IMR-90 (cell line): ENCODE measurements at regions not wholly inside any gene's neighbourhood (a gene's known extent, or its start where the extent isn't known, plus 50 kb on each side); places are given as distances from the start of the nearest gene placed in this dataset.

Experiments
- CEBPB ChIP-seq: IDR thresholded peaks from 2 replicates; pipeline ENCODE4 v1.6.1; 2012; ENCODE audit warnings: low read depth, low read length, improper control_type of control experiment
- MXI1 ChIP-seq: IDR thresholded peaks from 2 replicates; pipeline ENCODE4 v1.6.1; 2012; ENCODE audit warnings: low read depth, mild to moderate bottlenecking, low read length, moderate library complexity, borderline replicate concordance
- NFE2L2 ChIP-seq: fragments of 150-350 bp; IDR thresholded peaks from 2 replicates; pipeline ENCODE4 v1.6.1; 2016; ENCODE audit warnings: low read depth, mild to moderate bottlenecking, low read length
- POLR2A ChIP-seq: IDR thresholded peaks from 2 replicates; pipeline ENCODE4 v1.6.1; 2012; ENCODE audit warnings: mild to moderate bottlenecking, low read depth, low read length
- RAD21 ChIP-seq: IDR thresholded peaks from 2 replicates; pipeline ENCODE4 v1.6.1; 2012; ENCODE audit warnings: low read length, improper control_type of control experiment
- RCOR1 ChIP-seq: IDR thresholded peaks from 2 replicates; pipeline ENCODE4 v1.6.1; 2012; ENCODE audit warnings: mild to moderate bottlenecking, low read length, improper control_type of control experiment; ENCODE audit not compliant: insufficient replicate concordance
- TF ChIP-seq, protein P1 (sequence below): conservative IDR thresholded peaks from 2 replicates; pipeline ENCODE4 v1.5.1; 2012; ENCODE audit warnings: mild to moderate bottlenecking, low read depth, low read length, improper control_type of control experiment
- TF ChIP-seq, protein P2 (sequence below): fragments of 150-350 bp; IDR thresholded peaks from 2 replicates; pipeline ENCODE4 v1.6.1; 2017; ENCODE audit warnings: mild to moderate bottlenecking, antibody characterized with exemption, low read length, low read depth

DNA sequence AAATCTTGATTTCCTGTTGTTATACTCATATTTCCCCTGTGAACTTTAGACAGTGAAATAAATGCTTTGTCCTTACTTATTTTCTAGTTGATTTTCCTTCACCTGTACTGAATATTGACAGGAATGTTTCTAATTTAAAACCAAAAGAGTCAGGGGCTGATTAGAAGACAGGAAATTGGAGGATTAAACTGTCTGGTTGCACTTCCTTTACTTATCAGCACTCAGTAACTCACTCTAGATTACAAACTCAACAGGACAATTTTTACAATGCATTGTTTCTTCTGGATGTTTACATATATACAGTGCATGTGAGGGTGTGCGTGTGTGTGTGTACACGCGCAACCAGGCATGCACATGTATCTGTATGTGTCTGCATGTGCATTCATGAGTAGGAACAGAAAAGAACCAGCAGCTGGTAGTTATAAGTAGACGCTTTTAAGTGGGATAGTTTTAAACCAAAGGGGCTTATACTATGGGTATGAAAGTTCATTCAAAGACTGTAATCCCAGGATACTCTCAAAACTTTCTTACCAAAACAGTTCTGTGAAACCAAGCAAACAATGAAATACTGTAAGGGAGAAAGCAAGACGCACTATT lies 212.0 kb upstream of the NFIA start:
- TF ChIP-seq, protein P1, sequence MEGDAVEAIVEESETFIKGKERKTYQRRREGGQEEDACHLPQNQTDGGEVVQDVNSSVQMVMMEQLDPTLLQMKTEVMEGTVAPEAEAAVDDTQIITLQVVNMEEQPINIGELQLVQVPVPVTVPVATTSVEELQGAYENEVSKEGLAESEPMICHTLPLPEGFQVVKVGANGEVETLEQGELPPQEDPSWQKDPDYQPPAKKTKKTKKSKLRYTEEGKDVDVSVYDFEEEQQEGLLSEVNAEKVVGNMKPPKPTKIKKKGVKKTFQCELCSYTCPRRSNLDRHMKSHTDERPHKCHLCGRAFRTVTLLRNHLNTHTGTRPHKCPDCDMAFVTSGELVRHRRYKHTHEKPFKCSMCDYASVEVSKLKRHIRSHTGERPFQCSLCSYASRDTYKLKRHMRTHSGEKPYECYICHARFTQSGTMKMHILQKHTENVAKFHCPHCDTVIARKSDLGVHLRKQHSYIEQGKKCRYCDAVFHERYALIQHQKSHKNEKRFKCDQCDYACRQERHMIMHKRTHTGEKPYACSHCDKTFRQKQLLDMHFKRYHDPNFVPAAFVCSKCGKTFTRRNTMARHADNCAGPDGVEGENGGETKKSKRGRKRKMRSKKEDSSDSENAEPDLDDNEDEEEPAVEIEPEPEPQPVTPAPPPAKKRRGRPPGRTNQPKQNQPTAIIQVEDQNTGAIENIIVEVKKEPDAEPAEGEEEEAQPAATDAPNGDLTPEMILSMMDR: no peak
- TF ChIP-seq NFE2L2: no peak
- no peak for TF ChIP-seq POLR2A
- no peak for TF ChIP-seq RCOR1
- TF ChIP-seq CEBPB: no peak
- TF ChIP-seq RAD21: no peak
- no peak for TF ChIP-seq MXI1
- TF ChIP-seq, protein P2, sequence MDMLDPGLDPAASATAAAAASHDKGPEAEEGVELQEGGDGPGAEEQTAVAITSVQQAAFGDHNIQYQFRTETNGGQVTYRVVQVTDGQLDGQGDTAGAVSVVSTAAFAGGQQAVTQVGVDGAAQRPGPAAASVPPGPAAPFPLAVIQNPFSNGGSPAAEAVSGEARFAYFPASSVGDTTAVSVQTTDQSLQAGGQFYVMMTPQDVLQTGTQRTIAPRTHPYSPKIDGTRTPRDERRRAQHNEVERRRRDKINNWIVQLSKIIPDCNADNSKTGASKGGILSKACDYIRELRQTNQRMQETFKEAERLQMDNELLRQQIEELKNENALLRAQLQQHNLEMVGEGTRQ: no peak
